A549 (cell line): ENCODE measurements at regions not wholly inside any gene's neighbourhood (a gene's known extent, or its start where the extent isn't known, plus 50 kb on each side); places are given as distances from the start of the nearest gene placed in this dataset.

ENCODE experiments used
- CEBPB ChIP-seq, 2 experiments: fragments of >200 bp in 1 of 2; sonication (Bioruptor Twin) in 1 of 2; formaldehyde crosslinking in 1 of 2; IDR thresholded peaks; 2 replicates each; pipeline ENCODE4 v1.6.1; 2012 to 2016
- CHD4 ChIP-seq: fragments of 200-600 bp; sonication (generic); IDR thresholded peaks from 2 replicates; pipeline ENCODE4 v1.6.1; 2016; ENCODE audit warnings: antibody characterized with exemption, mild to moderate bottlenecking, borderline replicate concordance
- EP300 ChIP-seq, 2 experiments: fragments of >200 bp; sonication (Bioruptor Twin); formaldehyde crosslinking; IDR thresholded peaks; 2 replicates in 1 of 2; 3 replicates in 1 of 2; pipeline ENCODE4 v1.6.1; 2016 to 2017
- ESRRA ChIP-seq: fragments of 150-350 bp; IDR thresholded peaks from 2 replicates; pipeline ENCODE4 v1.6.1; 2014; ENCODE audit warnings: mild to moderate bottlenecking, low read length, borderline replicate concordance
- HOXA7 ChIP-seq: fragments of 250-450 bp; sonication (Bioruptor Pico); IDR thresholded peaks from 2 replicates; pipeline ENCODE4 v1.5.0; 2020; ENCODE audit warnings: mild to moderate bottlenecking, moderate library complexity
- HOXB5 ChIP-seq: fragments of 250-450 bp; sonication (Bioruptor Pico); IDR thresholded peaks from 2 replicates; pipeline ENCODE4 v1.5.0; 2020; ENCODE audit warnings: mild to moderate bottlenecking, moderate library complexity
- JUN ChIP-seq, 2 experiments: fragments of >200 bp; sonication (Bioruptor Twin); formaldehyde crosslinking; IDR thresholded peaks; 2 replicates in 1 of 2; 3 replicates in 1 of 2; pipeline ENCODE4 v1.6.1; 2016 to 2017
- MAFK ChIP-seq: fragments of 450-650 bp; IDR thresholded peaks from 2 replicates; pipeline ENCODE4 v1.6.1; 2014; ENCODE audit not compliant: partially characterized antibody
- POLR2A ChIP-seq: IDR thresholded peaks from 2 replicates; pipeline ENCODE4 v1.6.1; 2012; ENCODE audit warnings: mild to moderate bottlenecking, low read length
- POLR2AphosphoS2 ChIP-seq: conservative IDR thresholded peaks from 2 replicates; pipeline ENCODE4 v1.6.1; 2012; ENCODE audit warnings: low read length, improper control_type of control experiment, inconsistent platforms
- TF ChIP-seq, protein P1 (sequence below): fragments of >200 bp; sonication (Bioruptor Twin); formaldehyde crosslinking; IDR thresholded peaks from 3 replicates; pipeline ENCODE4 v1.5.1; 2016
- TF ChIP-seq, protein P2 (sequence below): fragments of 450-650 bp; IDR thresholded peaks from 2 replicates; pipeline ENCODE4 v1.6.1; 2014; ENCODE audit warnings: antibody characterized with exemption
- TF ChIP-seq, protein P3 (sequence below): IDR thresholded peaks from 2 replicates; pipeline ENCODE4 v1.6.1; 2012

DNA sequence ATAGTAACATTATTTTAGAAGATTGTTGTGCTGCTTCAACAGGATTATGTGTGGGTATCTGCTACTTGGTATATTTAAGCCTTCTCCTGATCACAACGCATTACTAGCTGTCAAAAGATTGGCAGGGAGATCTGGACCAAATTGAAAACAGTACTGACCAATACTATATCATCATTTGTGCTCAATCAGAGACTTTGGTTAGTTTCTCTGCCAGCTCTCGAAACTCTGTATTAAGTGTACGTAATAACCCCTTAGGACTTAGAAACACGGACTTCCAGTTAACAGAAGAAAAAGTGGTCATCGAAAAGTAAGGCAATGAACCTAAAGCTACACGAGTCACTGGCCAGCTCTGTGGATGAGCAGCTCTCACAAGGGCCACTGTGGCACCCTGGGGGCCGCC, 146.0 kb downstream of the EVX1 start:
- TF ChIP-seq HOXA7 (CRISPR knock-in tag): no peak
- TF ChIP-seq HOXB5 (CRISPR knock-in tag): no peak
- TF ChIP-seq, protein P1, sequence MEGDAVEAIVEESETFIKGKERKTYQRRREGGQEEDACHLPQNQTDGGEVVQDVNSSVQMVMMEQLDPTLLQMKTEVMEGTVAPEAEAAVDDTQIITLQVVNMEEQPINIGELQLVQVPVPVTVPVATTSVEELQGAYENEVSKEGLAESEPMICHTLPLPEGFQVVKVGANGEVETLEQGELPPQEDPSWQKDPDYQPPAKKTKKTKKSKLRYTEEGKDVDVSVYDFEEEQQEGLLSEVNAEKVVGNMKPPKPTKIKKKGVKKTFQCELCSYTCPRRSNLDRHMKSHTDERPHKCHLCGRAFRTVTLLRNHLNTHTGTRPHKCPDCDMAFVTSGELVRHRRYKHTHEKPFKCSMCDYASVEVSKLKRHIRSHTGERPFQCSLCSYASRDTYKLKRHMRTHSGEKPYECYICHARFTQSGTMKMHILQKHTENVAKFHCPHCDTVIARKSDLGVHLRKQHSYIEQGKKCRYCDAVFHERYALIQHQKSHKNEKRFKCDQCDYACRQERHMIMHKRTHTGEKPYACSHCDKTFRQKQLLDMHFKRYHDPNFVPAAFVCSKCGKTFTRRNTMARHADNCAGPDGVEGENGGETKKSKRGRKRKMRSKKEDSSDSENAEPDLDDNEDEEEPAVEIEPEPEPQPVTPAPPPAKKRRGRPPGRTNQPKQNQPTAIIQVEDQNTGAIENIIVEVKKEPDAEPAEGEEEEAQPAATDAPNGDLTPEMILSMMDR: no peak
- TF ChIP-seq, protein P2, sequence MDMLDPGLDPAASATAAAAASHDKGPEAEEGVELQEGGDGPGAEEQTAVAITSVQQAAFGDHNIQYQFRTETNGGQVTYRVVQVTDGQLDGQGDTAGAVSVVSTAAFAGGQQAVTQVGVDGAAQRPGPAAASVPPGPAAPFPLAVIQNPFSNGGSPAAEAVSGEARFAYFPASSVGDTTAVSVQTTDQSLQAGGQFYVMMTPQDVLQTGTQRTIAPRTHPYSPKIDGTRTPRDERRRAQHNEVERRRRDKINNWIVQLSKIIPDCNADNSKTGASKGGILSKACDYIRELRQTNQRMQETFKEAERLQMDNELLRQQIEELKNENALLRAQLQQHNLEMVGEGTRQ: no peak
- TF ChIP-seq MAFK: no peak
- TF ChIP-seq POLR2A: no peak
- TF ChIP-seq EP300 (IDR thresholded peaks at IDR 0.05): no peak
- TF ChIP-seq CEBPB (IDR thresholded peaks at IDR 0.05): no peak
- no peak for TF ChIP-seq POLR2AphosphoS2
- TF ChIP-seq JUN (IDR thresholded peaks at IDR 0.05): no peak
- TF ChIP-seq CHD4: no peak
- TF ChIP-seq, protein P3, sequence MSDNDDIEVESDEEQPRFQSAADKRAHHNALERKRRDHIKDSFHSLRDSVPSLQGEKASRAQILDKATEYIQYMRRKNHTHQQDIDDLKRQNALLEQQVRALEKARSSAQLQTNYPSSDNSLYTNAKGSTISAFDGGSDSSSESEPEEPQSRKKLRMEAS: no peak
- TF ChIP-seq ESRRA: no peak
